ENCODE measurements at regions not wholly inside any gene's neighbourhood (a gene's known extent, or its start where the extent isn't known, plus 50 kb on each side); places are given as distances from the start of the nearest gene placed in this dataset.
A peak's percentile ranks its signal among the peaks of the same experiment; 100 is the strongest.
"Not testable (repeated sequence)": the region's sequence is repeated elsewhere in the genome, so short reads cannot be mapped to it uniquely, and the experiment has no call there.

DNA sequence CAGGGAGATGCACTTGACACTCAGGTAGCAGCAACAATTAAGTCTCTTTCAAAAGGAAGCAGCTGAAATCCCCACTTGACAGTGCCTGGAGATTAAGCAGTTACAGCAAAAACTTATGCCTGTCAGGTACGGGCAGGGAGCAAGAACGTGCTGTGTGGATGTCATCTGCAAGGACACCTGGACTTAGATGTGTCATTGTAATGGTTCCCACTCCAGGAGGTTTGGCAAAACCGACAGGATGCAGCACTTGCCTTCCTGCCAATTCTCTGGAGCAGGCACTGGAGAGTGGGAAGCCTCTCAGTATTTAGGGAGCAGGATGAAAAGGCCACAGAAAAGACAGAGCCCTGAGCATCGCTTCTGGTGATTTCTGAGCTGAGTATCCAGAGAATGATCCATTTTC is 292.4 kb downstream of the PDCD6IP start:
- CTCF ChIA-PET = interaction anchor here (0.5 kb wide), 1 partner anchor 54 kb away, joined by 3 read pairs; no protein-coding TSS in a partner anchor
- TF ChIP-seq, protein P1, sequence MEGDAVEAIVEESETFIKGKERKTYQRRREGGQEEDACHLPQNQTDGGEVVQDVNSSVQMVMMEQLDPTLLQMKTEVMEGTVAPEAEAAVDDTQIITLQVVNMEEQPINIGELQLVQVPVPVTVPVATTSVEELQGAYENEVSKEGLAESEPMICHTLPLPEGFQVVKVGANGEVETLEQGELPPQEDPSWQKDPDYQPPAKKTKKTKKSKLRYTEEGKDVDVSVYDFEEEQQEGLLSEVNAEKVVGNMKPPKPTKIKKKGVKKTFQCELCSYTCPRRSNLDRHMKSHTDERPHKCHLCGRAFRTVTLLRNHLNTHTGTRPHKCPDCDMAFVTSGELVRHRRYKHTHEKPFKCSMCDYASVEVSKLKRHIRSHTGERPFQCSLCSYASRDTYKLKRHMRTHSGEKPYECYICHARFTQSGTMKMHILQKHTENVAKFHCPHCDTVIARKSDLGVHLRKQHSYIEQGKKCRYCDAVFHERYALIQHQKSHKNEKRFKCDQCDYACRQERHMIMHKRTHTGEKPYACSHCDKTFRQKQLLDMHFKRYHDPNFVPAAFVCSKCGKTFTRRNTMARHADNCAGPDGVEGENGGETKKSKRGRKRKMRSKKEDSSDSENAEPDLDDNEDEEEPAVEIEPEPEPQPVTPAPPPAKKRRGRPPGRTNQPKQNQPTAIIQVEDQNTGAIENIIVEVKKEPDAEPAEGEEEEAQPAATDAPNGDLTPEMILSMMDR (IDR thresholded peaks at IDR 0.05; ENCODE audit: unreplicated experiment) = no peak
- H3K27me3 Mint-ChIP-seq (ENCODE audit: insufficient read depth, unreplicated experiment) = no peaks in the 10 kb centered on the region
- H3K4me1 Mint-ChIP-seq (ENCODE audit: insufficient read depth, unreplicated experiment) = no peaks in the 10 kb centered on the region
- POLR2A ChIA-PET = no interaction called here
- H3K36me3 Mint-ChIP-seq (ENCODE audit: insufficient read depth, unreplicated experiment) = no peaks in the 10 kb centered on the region
- H3K9me3 Mint-ChIP-seq (ENCODE audit: unreplicated experiment) = no peaks in the 10 kb centered on the region
- no peak overlapping the region for H3K4me3 Mint-ChIP-seq (ENCODE audit: unreplicated experiment)
- intact Hi-C loops (cut with micrococcal nuclease) = no loop called here
- BruUV-seq (replicated peaks) = no TSS peak
- DNase-seq (ENCODE audit: unreplicated experiment) = no peak
- H3K27ac Mint-ChIP-seq (ENCODE audit: low read depth, unreplicated experiment) = no peak overlapping the region

DNA sequence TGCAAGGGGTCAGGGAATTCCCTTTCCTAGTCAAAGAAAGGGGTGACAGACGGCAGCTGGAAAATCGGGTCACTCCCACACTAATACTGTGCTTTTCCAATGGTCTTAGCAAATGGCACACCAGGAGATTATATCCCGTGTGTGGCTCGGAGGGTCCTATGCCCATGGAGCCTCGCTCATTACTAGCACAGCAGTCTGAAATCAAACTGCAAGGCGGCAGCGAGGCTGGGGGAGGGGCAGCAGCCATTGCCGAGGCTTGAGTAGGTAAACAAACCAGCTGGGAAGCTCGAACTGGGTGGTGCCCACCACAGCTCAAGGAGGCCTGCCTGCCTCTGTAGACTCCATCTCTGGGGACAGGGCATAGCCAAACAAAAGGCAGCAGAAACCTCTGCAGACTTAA is 295.9 kb downstream of the PDCD6IP start:
- H3K27me3 Mint-ChIP-seq (ENCODE audit: insufficient read depth, unreplicated experiment); POLR2A ChIA-PET; DNase-seq (ENCODE audit: unreplicated experiment): not testable (repeated sequence)

DNA sequence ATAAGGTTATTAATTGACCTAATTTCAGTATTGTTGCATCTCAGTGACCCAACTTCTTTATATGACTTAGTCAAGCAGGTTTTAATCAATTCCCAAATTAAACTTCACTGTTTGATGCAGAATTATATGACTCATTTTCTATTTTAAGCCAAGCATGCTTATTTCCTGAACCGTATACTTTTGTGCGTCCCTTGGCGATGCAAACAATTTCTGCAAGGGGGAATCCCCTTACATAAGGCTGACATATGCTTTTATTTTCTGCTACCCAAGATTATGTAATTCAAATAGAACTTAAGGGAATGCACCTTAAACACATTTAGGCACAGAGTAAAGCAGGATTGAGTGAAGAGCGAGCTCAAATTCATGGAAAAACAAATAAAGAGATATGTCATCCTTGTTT is 303.9 kb downstream of the PDCD6IP start:
- H3K36me3 Mint-ChIP-seq (ENCODE audit: insufficient read depth, unreplicated experiment) = no peaks in the 10 kb centered on the region
- H3K27ac Mint-ChIP-seq (ENCODE audit: low read depth, unreplicated experiment) = no peak overlapping the region
- no TSS peak for BruUV-seq (replicated peaks)
- peaks cover 44% of the 10 kb centered on the region for H3K27me3 Mint-ChIP-seq (ENCODE audit: insufficient read depth, unreplicated experiment)
- peak; percentile 6 for DNase-seq (ENCODE audit: unreplicated experiment)
- intact Hi-C loops (cut with micrococcal nuclease) = loop anchor here (10.0 kb wide), 1 partner anchor 583 kb away; no protein-coding TSS in a partner anchor
- no peaks in the 10 kb centered on the region for H3K9me3 Mint-ChIP-seq (ENCODE audit: unreplicated experiment)
- TF ChIP-seq, protein P1 (IDR thresholded peaks at IDR 0.05; ENCODE audit: unreplicated experiment) = no peak
- H3K4me1 Mint-ChIP-seq (ENCODE audit: insufficient read depth, unreplicated experiment) = no peaks in the 10 kb centered on the region
- CTCF ChIA-PET = no interaction called here
- no peak overlapping the region for H3K4me3 Mint-ChIP-seq (ENCODE audit: unreplicated experiment)
- POLR2A ChIA-PET = no interaction called here

More for the DNA sequence above, 295.9 kb downstream of the PDCD6IP start:
- CTCF ChIA-PET; H3K9me3 Mint-ChIP-seq (ENCODE audit: unreplicated experiment); H3K4me3 Mint-ChIP-seq (ENCODE audit: unreplicated experiment); H3K27ac Mint-ChIP-seq (ENCODE audit: low read depth, unreplicated experiment); BruUV-seq (replicated peaks); H3K4me1 Mint-ChIP-seq (ENCODE audit: insufficient read depth, unreplicated experiment); H3K36me3 Mint-ChIP-seq (ENCODE audit: insufficient read depth, unreplicated experiment); intact Hi-C loops (cut with micrococcal nuclease): not testable (repeated sequence)

DNA sequence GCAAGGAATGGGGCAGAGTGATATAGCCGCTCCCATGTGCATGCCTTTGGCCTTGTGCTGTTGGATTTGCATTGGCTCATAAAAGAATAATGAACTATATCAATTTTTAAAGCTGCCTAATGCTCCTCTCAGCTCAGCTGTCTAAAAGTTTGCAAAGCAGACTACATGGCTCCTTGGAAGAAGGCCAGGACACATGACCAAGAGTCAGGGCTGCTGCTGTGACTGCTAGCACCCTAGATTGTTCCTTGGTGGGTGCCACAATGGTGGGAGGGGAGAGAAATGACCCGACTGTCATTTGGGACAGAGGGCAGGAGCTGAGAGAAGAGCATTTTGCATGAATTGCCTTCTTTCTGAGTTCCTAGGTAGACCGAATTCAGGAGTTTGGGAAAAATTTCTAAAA is 307.9 kb downstream of the PDCD6IP start:
- H3K4me3 Mint-ChIP-seq (ENCODE audit: unreplicated experiment) = no peak overlapping the region
- TF ChIP-seq, protein P1 (IDR thresholded peaks at IDR 0.05; ENCODE audit: unreplicated experiment) = no peak
- CTCF ChIA-PET = interaction anchor here (0.7 to 1.3 kb wide), 2 partner anchors 126 to 1099 kb away, joined by 3 to 5 read pairs; no protein-coding TSS in a partner anchor
- POLR2A ChIA-PET = no interaction called here
- peaks cover 44% of the 10 kb centered on the region for H3K27me3 Mint-ChIP-seq (ENCODE audit: insufficient read depth, unreplicated experiment)
- H3K9me3 Mint-ChIP-seq (ENCODE audit: unreplicated experiment) = no peaks in the 10 kb centered on the region
- no peak for DNase-seq (ENCODE audit: unreplicated experiment)
- H3K27ac Mint-ChIP-seq (ENCODE audit: low read depth, unreplicated experiment) = no peak overlapping the region
- intact Hi-C loops (cut with micrococcal nuclease) = loop anchor here (10.0 kb wide), 1 partner anchor 578 kb away; no protein-coding TSS in a partner anchor
- no TSS peak for BruUV-seq (replicated peaks)
- H3K36me3 Mint-ChIP-seq (ENCODE audit: insufficient read depth, unreplicated experiment) = no peaks in the 10 kb centered on the region
- no peaks in the 10 kb centered on the region for H3K4me1 Mint-ChIP-seq (ENCODE audit: insufficient read depth, unreplicated experiment)

DNA sequence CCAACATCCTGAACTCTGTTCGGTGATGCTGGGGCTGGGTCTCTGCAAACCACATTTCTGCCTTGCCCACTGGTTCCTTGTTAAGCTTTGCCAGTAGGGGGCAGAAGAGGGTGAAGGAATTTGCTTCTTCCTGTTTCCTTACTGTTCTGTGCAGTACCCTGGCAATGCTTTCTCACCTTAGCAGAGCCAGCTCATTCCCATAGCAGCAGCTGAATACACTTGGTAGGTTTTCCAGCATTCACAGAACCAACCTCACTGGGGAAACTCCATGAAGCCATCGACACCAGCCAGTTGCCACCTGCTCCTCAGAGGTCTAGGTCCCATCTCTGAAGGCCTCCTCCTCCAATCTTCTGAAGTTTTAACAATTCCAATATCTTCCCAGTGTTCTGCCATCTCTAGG is 308.4 kb downstream of the PDCD6IP start:
- TF ChIP-seq, protein P1 (IDR thresholded peaks at IDR 0.05; ENCODE audit: unreplicated experiment) = peak; percentile 29
- ChIA-PET CTCF (interaction anchor here (0.7 to 1.3 kb wide), 2 partner anchors 127 to 1098 kb away, joined by 3 to 5 read pairs; no protein-coding TSS in a partner anchor), POLR2A (no interaction called here)
- Mint-ChIP-seq H3K4me3 (ENCODE audit: unreplicated experiment) (no peak overlapping the region), H3K36me3 (ENCODE audit: insufficient read depth, unreplicated experiment) (no peaks in the 10 kb centered on the region), H3K4me1 (ENCODE audit: insufficient read depth, unreplicated experiment) (no peaks in the 10 kb centered on the region), H3K27me3 (ENCODE audit: insufficient read depth, unreplicated experiment) (peaks cover 44% of the 10 kb centered on the region), H3K9me3 (ENCODE audit: unreplicated experiment) (no peaks in the 10 kb centered on the region), H3K27ac (ENCODE audit: low read depth, unreplicated experiment) (no peak overlapping the region)
- no TSS peak for BruUV-seq (replicated peaks)
- intact Hi-C loops (cut with micrococcal nuclease) = loop anchor here (10.0 kb wide), 1 partner anchor 578 kb away; no protein-coding TSS in a partner anchor
- peak; percentile 47 for DNase-seq (ENCODE audit: unreplicated experiment)
